Tibial nerve (tissue), 4 donors: ENCODE measurements at regions not wholly inside any gene's neighbourhood (a gene's known extent, or its start where the extent isn't known, plus 50 kb on each side); places are given as distances from the start of the nearest gene placed in this dataset.

ENCODE experiments used
- DNase-seq, 2 donors: peaks; one replicate each; pipeline ENCODE4 v3.0.0-alpha.2; 2019; ENCODE audit warnings: low spot score in 2 of 2
- H3K27ac ChIP-seq, 4 donors: fragments of 200-600 bp; sonication (generic) in 3 of 4; one replicate each; pipeline ENCODE4 v1.5.1; 2017 to 2019; ENCODE audit warnings: mild to moderate bottlenecking in 1 of 4
- H3K27me3 ChIP-seq, 2 donors: fragments of 200-600 bp; sonication (generic) in 1 of 2; one replicate each; pipeline versions ENCODE4 v1.5.1 to v1.6.0; 2017 to 2019
- H3K36me3 ChIP-seq, 3 donors: fragments of 200-600 bp; sonication (generic); one replicate each; pipeline ENCODE4 v1.5.1; 2018 to 2019
- H3K4me1 ChIP-seq, 4 donors: fragments of 200-600 bp; sonication (generic) in 3 of 4; one replicate each; pipeline ENCODE4 v1.5.1; 2017 to 2019
- H3K4me3 ChIP-seq, 4 donors: fragments of 200-600 bp; sonication (generic) in 3 of 4; one replicate each; pipeline ENCODE4 v1.5.1; 2017 to 2019; ENCODE audit warnings: mild to moderate bottlenecking in 1 of 4, moderate library complexity in 1 of 4
- H3K9me3 ChIP-seq, 4 donors: fragments of 200-600 bp; sonication (generic) in 3 of 4; one replicate each; pipeline ENCODE4 v1.5.1; 2017 to 2019
- EP300 ChIP-seq, 2 donors: sonication (generic); formaldehyde crosslinking; IDR thresholded peaks; one replicate each; pipeline ENCODE4 v1.6.1; 2017; ENCODE audit warnings: antibody characterized with exemption in 2 of 2, mild to moderate bottlenecking in 1 of 2
- POLR2A ChIP-seq, 2 donors: fragments of 450-650 bp; IDR thresholded peaks; one replicate each; pipeline ENCODE4 v1.6.1; 2017; ENCODE audit warnings: antibody characterized with exemption in 2 of 2, mild to moderate bottlenecking in 2 of 2, moderate library complexity in 2 of 2
- WGBS, 2 donors: methylation state at CpG; one replicate each; pipeline ENCODE4 v1.1.5; 2018; 5-methylcytosine and 5-hydroxymethylcytosine counted together
- TF ChIP-seq, protein P1 (sequence below), 5 experiments: fragments of 200-600 bp in 3 of 5; fragments of 450-650 bp in 2 of 5; sonication (generic) in 3 of 5; IDR thresholded peaks; one replicate each; pipeline ENCODE4 v1.5.1; 2016 to 2019; ENCODE audit warnings: antibody characterized with exemption in 5 of 5, mild to moderate bottlenecking in 3 of 5, moderate library complexity in 2 of 5

DNA sequence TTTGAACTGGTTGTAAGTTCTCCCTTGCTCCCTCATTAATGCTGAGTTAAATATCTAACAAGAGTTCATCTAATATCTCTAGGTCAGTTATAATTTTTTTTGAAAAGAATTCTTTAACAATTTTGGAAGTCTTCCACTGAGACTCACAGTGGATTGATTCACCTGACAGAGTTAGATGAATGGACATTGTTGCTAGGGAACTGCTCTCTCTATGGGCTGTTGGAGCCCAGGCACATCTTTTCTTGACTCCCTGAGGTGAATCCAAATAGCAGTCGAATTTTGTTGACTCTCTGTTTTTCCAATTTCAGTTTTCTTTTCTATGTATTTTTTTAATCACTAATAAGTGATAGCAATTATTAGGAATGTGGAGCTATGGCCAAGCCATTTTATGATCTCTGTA lies 996.1 kb upstream of the PABPC4L start:
- TF ChIP-seq POLR2A (IDR thresholded peaks at IDR 0.05), result no peak
- TF ChIP-seq, protein P1, sequence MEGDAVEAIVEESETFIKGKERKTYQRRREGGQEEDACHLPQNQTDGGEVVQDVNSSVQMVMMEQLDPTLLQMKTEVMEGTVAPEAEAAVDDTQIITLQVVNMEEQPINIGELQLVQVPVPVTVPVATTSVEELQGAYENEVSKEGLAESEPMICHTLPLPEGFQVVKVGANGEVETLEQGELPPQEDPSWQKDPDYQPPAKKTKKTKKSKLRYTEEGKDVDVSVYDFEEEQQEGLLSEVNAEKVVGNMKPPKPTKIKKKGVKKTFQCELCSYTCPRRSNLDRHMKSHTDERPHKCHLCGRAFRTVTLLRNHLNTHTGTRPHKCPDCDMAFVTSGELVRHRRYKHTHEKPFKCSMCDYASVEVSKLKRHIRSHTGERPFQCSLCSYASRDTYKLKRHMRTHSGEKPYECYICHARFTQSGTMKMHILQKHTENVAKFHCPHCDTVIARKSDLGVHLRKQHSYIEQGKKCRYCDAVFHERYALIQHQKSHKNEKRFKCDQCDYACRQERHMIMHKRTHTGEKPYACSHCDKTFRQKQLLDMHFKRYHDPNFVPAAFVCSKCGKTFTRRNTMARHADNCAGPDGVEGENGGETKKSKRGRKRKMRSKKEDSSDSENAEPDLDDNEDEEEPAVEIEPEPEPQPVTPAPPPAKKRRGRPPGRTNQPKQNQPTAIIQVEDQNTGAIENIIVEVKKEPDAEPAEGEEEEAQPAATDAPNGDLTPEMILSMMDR (IDR thresholded peaks at IDR 0.05), result no peak
- no peak for TF ChIP-seq EP300 (IDR thresholded peaks at IDR 0.05)
- Histone ChIP-seq H3K4me1 (no peaks in the 10 kb centered on the region), H3K4me3 (no peak overlapping the region), H3K27me3 (no peaks in the 10 kb centered on the region), H3K9me3 (peaks cover 0 to 3% (median 0%) of the 10 kb centered on the region in 4 donors), H3K36me3 (no peaks in the 10 kb centered on the region), H3K27ac (no peak overlapping the region)
- no peak for DNase-seq
- WGBS, 2 donors, result 40 to 46% methylated on average over 1 of the region's 1 CpG

DNA sequence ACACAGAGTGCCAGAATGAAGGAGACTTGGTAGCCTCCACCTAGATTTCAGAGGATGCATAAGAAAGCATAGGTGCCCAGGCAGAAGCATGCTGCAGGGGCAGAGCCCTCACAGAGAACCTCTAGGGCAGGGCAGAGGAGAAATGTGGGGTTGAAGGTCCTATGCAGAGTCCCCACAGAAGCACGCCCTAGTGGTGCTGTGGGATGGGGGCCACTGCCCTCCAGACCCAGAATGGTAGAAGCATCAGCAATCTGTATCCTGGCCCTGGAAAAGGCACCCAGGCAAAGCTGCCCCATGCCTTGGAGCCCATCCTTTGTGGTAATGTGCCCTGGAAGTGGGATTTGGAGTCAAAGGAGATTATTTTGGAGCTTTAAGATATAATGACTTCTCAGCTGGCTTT lies 992.9 kb upstream of the PABPC4L start:
- TF ChIP-seq, protein P1 (IDR thresholded peaks at IDR 0.05), result no peak
- TF ChIP-seq POLR2A (IDR thresholded peaks at IDR 0.05) (no peak), EP300 (IDR thresholded peaks at IDR 0.05) (no peak)
- H3K4me1 ChIP-seq, result no peaks in the 10 kb centered on the region
- DNase-seq, result no peak
- H3K9me3 ChIP-seq, result peaks cover 0 to 3% (median 0%) of the 10 kb centered on the region in 4 donors
- no peak overlapping the region for H3K27ac ChIP-seq
- WGBS, 2 donors, result 86 to 89% methylated on average over 1 of the region's 1 CpG
- no peaks in the 10 kb centered on the region for H3K36me3 ChIP-seq
- H3K4me3 ChIP-seq, result no peak overlapping the region
- no peaks in the 10 kb centered on the region for H3K27me3 ChIP-seq

DNA sequence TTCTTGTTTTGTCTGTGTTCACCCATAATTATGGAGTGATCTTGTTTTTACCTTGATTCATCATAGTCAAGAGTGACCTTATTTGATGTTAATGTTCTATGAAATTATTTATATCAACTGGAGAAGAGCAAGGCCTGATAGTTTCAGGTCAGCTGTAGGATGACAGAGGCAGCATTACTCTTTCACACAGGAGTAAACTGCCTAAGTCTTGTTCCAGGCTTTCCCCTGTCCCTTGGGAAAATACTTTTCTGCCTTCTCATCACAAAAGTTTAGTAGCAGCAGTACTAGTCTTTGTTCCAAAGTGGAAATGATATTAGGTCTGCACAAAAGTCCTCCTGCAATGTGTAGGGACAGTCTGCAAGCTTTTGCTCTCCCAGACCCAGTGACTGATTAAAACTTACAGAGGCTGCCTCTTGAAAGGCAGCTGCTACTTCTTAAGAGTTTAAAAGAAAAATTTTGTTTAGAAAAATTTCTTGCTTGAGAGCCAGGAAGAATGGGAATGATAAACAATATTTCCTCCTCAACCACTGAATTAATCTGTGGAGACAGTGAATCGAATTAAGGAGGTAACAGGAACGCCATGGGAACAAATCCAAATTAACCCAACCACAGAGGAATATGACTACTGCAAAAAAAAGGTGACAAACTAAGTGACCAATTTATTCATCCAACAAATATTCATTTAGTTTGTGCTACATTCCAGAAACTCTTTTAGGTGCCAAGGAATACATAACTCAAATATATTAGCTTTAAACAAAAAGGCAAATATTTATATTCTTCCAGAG lies 991.4 kb upstream of the PABPC4L start:
- no peak for TF ChIP-seq EP300 (IDR thresholded peaks at IDR 0.05)
- TF ChIP-seq, protein P1 (IDR thresholded peaks at IDR 0.05), result no peak
- no peak for TF ChIP-seq POLR2A (IDR thresholded peaks at IDR 0.05)
- no peak overlapping the region for H3K4me3 ChIP-seq
- H3K9me3 ChIP-seq, result peaks cover 0 to 3% (median 0%) of the 10 kb centered on the region in 4 donors
- H3K27me3 ChIP-seq, result no peaks in the 10 kb centered on the region
- WGBS, 2 donors, result 48 to 64% methylated on average over 2 of the region's 2 CpGs
- H3K4me1 ChIP-seq, result no peaks in the 10 kb centered on the region
- H3K27ac ChIP-seq, result no peak overlapping the region
- H3K36me3 ChIP-seq, result no peaks in the 10 kb centered on the region
- DNase-seq, result no peak

DNA sequence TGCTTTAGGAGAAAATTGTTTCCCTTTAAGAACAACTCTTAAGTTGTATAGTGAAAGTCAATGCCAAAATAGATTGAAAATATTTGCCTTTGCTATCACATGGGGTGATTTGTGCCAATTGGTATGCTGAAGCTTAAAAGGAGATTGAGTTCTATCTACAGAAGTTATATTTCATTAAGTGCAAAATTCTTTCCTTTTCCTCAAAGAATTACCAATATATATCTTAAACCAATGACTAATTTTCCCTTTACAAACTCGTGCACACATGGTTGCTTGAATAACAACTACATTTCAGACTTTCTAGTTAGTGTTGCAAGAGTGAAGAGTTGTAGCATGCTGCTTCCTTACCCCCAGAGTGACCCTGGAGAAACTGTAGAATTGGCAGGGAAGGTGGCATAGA lies 990.0 kb upstream of the PABPC4L start:
- Histone ChIP-seq H3K27ac (no peak overlapping the region), H3K4me3 (no peak overlapping the region), H3K27me3 (no peaks in the 10 kb centered on the region), H3K36me3 (no peaks in the 10 kb centered on the region), H3K9me3 (peaks cover 0 to 3% (median 0%) of the 10 kb centered on the region in 4 donors), H3K4me1 (no peaks in the 10 kb centered on the region)
- TF ChIP-seq, protein P1 (IDR thresholded peaks at IDR 0.05), result no peak
- TF ChIP-seq EP300 (IDR thresholded peaks at IDR 0.05), result no peak
- TF ChIP-seq POLR2A (IDR thresholded peaks at IDR 0.05), result no peak
- 60 to 66% methylated on average over 1 of the region's 1 CpG for WGBS, 2 donors
- no peak for DNase-seq

DNA sequence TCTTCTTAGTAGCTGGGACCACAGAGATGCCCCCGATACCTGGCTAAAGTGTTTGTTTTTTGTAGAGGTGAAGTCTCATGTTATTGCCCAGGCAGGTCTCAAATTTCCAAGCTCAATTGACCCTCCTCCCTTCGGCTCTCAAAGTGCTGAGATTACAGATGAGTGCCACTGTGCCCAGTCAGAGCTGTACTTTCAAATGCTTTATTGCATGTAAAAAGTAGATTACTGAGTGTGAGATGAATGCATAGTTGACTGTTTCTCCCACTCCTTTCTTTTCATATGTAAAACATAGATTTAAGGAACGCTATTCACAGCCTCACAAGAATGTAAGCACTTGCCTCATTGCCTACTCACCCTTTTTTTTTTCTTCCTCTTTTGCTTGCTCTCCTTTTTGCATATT lies 984.4 kb upstream of the PABPC4L start:
- TF ChIP-seq EP300 (IDR thresholded peaks at IDR 0.05) (no peak), POLR2A (IDR thresholded peaks at IDR 0.05) (no peak)
- TF ChIP-seq, protein P1 (IDR thresholded peaks at IDR 0.05), result no peak
- Histone ChIP-seq H3K4me1 (no peaks in the 10 kb centered on the region), H3K36me3 (no peaks in the 10 kb centered on the region), H3K9me3 (no peaks in the 10 kb centered on the region), H3K27me3 (no peaks in the 10 kb centered on the region), H3K4me3 (no peak overlapping the region), H3K27ac (no peak overlapping the region)
- WGBS, 2 donors, result 24 to 33% methylated on average over 3 of the region's 3 CpGs
- DNase-seq, result no peak
